ENCODE measurements at regions not wholly inside any gene's neighbourhood (a gene's known extent, or its start where the extent isn't known, plus 50 kb on each side); places are given as distances from the start of the nearest gene placed in this dataset.
A peak's percentile ranks its signal among the peaks of the same experiment; 100 is the strongest.

GRCh38 chr4:108328383-108328732, 159.6 kb upstream of the LEF1 start:
- no peak for TF ChIP-seq CTCF (IDR thresholded peaks at IDR 0.05; ENCODE audit: unreplicated experiment in 3 of 3)
- Mint-ChIP-seq H3K27ac (no peak overlapping the region), H3K36me3 (ENCODE audit: low read depth) (no peaks in the 10 kb centered on the region), H3K4me3 (no peak overlapping the region), H3K9me3 (no peaks in the 10 kb centered on the region), H3K27me3 (ENCODE audit: low read depth) (peaks cover 7% of the 10 kb centered on the region), H3K4me1 (no peaks in the 10 kb centered on the region)

- no peaks in the 10 kb centered on the region for H3K36me3 Mint-ChIP-seq (ENCODE audit: low read depth)
- TF ChIP-seq CTCF (IDR thresholded peaks at IDR 0.05; ENCODE audit: unreplicated experiment in 3 of 3): no peak
Measured at GRCh38 chr4:108327642-108328382, 159.1 kb upstream of the LEF1 start.

GRCh38 chr4:108325561-108325960, 156.8 kb upstream of the LEF1 start:
- no peaks in the 10 kb centered on the region for H3K4me1 Mint-ChIP-seq
- no peak for TF ChIP-seq CTCF (IDR thresholded peaks at IDR 0.05; ENCODE audit: unreplicated experiment in 3 of 3)
- no peak overlapping the region for H3K4me3 Mint-ChIP-seq
- H3K36me3 Mint-ChIP-seq (ENCODE audit: low read depth): peaks cover 4% of the 10 kb centered on the region
- peaks cover 7% of the 10 kb centered on the region for H3K27me3 Mint-ChIP-seq (ENCODE audit: low read depth)
- no peak overlapping the region for H3K27ac Mint-ChIP-seq
- peaks cover 8% of the 10 kb centered on the region for H3K9me3 Mint-ChIP-seq

More at GRCh38 chr4:108327642-108328382, 159.1 kb upstream of the LEF1 start:
- no peak overlapping the region for H3K4me3 Mint-ChIP-seq
- no peak overlapping the region for H3K27ac Mint-ChIP-seq
- no peaks in the 10 kb centered on the region for H3K9me3 Mint-ChIP-seq
- peaks cover 7% of the 10 kb centered on the region for H3K27me3 Mint-ChIP-seq (ENCODE audit: low read depth)
- no peaks in the 10 kb centered on the region for H3K4me1 Mint-ChIP-seq

- Mint-ChIP-seq H3K4me1 (peaks cover 9% of the 10 kb centered on the region), H3K9me3 (peaks cover 8% of the 10 kb centered on the region), H3K36me3 (ENCODE audit: low read depth) (peaks cover 4% of the 10 kb centered on the region), H3K27me3 (ENCODE audit: low read depth) (peaks cover 4% of the 10 kb centered on the region), H3K27ac (no peak overlapping the region), H3K4me3 (no peak overlapping the region)
- TF ChIP-seq CTCF (IDR thresholded peaks at IDR 0.05; ENCODE audit: unreplicated experiment in 3 of 3): no peak
Measured at GRCh38 chr4:108324450-108324849, 155.7 kb upstream of the LEF1 start.

- H3K27ac Mint-ChIP-seq: no peak overlapping the region
- peaks cover 4% of the 10 kb centered on the region for H3K27me3 Mint-ChIP-seq (ENCODE audit: low read depth)
- H3K9me3 Mint-ChIP-seq: peaks cover 8% of the 10 kb centered on the region
- peaks cover 9% of the 10 kb centered on the region for H3K4me1 Mint-ChIP-seq
- no peak overlapping the region for H3K4me3 Mint-ChIP-seq
- H3K36me3 Mint-ChIP-seq (ENCODE audit: low read depth): peaks cover 4% of the 10 kb centered on the region
- no peak for TF ChIP-seq CTCF (IDR thresholded peaks at IDR 0.05; ENCODE audit: unreplicated experiment in 3 of 3)
Measured at GRCh38 chr4:108322497-108322896, 153.8 kb upstream of the LEF1 start.

GRCh38 chr4:108320061-108320460, 151.3 kb upstream of the LEF1 start:
- H3K36me3 Mint-ChIP-seq (ENCODE audit: low read depth): peaks cover 4% of the 10 kb centered on the region
- peaks cover 23% of the 10 kb centered on the region for H3K4me1 Mint-ChIP-seq
- no peak for TF ChIP-seq CTCF (IDR thresholded peaks at IDR 0.05; ENCODE audit: unreplicated experiment in 3 of 3)
- peak overlapping the region; percentile 64 to 90 (median 74) for H3K27ac Mint-ChIP-seq
- H3K9me3 Mint-ChIP-seq: peaks cover 8% of the 10 kb centered on the region
- H3K27me3 Mint-ChIP-seq (ENCODE audit: low read depth): peaks cover 4% of the 10 kb centered on the region
- H3K4me3 Mint-ChIP-seq: no peak overlapping the region

All from nephron (organoid).